Activated CD4-positive, alpha-beta T cell treated with anti-CD3 and anti-CD28 coated beads, Interleukin-2, amount 50 U/mL, for 4 hours (primary cell): ENCODE measurements at regions not wholly inside any gene's neighbourhood (a gene's known extent, or its start where the extent isn't known, plus 50 kb on each side); places are given as distances from the start of the nearest gene placed in this dataset.

ENCODE experiments used
- DNase-seq, 2 experiments: peaks; one replicate each; pipeline ENCODE4 v3.0.0-alpha.2; 2020

- no peak for DNase-seq
Observed at GRCh38 chr14:32006263-32007110, 70.6 kb upstream of the ARHGAP5 start.

- DNase-seq: no peak
Observed at GRCh38 chr14:32007755-32008362, 69.2 kb upstream of the ARHGAP5 start.

GRCh38 chr14:32008602-32009193, 68.4 kb upstream of the ARHGAP5 start:
- no peak for DNase-seq

GRCh38 chr14:32009221-32009975, 67.7 kb upstream of the ARHGAP5 start:
- DNase-seq: no peak

GRCh38 chr14:32009976-32010581, 67.0 kb upstream of the ARHGAP5 start:
- DNase-seq: no peak

- no peak for DNase-seq
Observed at GRCh38 chr14:32010604-32011125, 66.4 kb upstream of the ARHGAP5 start.

- no peak for DNase-seq
Observed at GRCh38 chr14:32011225-32011624, 65.9 kb upstream of the ARHGAP5 start.

- DNase-seq: no peak
Observed at GRCh38 chr14:32012062-32012461, 65.0 kb upstream of the ARHGAP5 start.

- no peak for DNase-seq
Observed at GRCh38 chr14:32012571-32012970, 64.5 kb upstream of the ARHGAP5 start.

- DNase-seq: no peak
Observed at GRCh38 chr14:32013083-32013482, 64.0 kb upstream of the ARHGAP5 start.

- DNase-seq: no peak
Observed at GRCh38 chr14:32014057-32014456, 63.0 kb upstream of the ARHGAP5 start.

GRCh38 chr14:32014498-32014897, 62.6 kb upstream of the ARHGAP5 start:
- no peak for DNase-seq

- DNase-seq: no peak
Observed at GRCh38 chr14:32015166-32015565, 61.9 kb upstream of the ARHGAP5 start.

GRCh38 chr14:32017587-32017986, 59.5 kb upstream of the ARHGAP5 start:
- DNase-seq: no peak

GRCh38 chr14:32018391-32019092, 58.6 kb upstream of the ARHGAP5 start:
- DNase-seq: no peak

GRCh38 chr14:32019276-32019675, 57.8 kb upstream of the ARHGAP5 start:
- DNase-seq: no peak

GRCh38 chr14:32020882-32021281, 56.2 kb upstream of the ARHGAP5 start:
- no peak for DNase-seq

GRCh38 chr14:32021341-32021740, 55.8 kb upstream of the ARHGAP5 start:
- DNase-seq: no peak

- DNase-seq: no peak
Observed at GRCh38 chr14:32022525-32022924, 54.6 kb upstream of the ARHGAP5 start.

- DNase-seq: no peak
Observed at GRCh38 chr14:32022938-32023466, 54.1 kb upstream of the ARHGAP5 start.

- no peak for DNase-seq
Observed at GRCh38 chr14:32023540-32023939, 53.6 kb upstream of the ARHGAP5 start.
